Muscle of leg (tissue), 3 donors: ENCODE measurements at regions not wholly inside any gene's neighbourhood (a gene's known extent, or its start where the extent isn't known, plus 50 kb on each side); places are given as distances from the start of the nearest gene placed in this dataset.

Source experiments
- DNase-seq: peaks from one replicate; pipeline ENCODE4 v3.0.0; 2013
- H3K27ac ChIP-seq: one replicate; pipeline ENCODE4 v1.5.1; 2013; ENCODE audit warnings: mild to moderate bottlenecking, low read length, control low read depth
- H3K27me3 ChIP-seq: one replicate; pipeline ENCODE4 v1.6.1; 2013; ENCODE audit warnings: low read length; ENCODE audit not compliant: control insufficient read depth, insufficient read depth
- H3K36me3 ChIP-seq: one replicate; pipeline ENCODE4 v1.6.1; 2013; ENCODE audit warnings: low read length; ENCODE audit not compliant: control insufficient read depth, insufficient read depth
- H3K4me1 ChIP-seq: one replicate; pipeline ENCODE4 v1.6.1; 2013; ENCODE audit warnings: low read length; ENCODE audit not compliant: control insufficient read depth, insufficient read depth
- H3K4me3 ChIP-seq: one replicate; pipeline ENCODE4 v1.5.1; 2013; ENCODE audit warnings: low read length, control low read depth
- H3K9me3 ChIP-seq: replicated peaks from 2 replicates; pipeline ENCODE4 v1.6.1; 2013; ENCODE audit warnings: low read depth, low read length; ENCODE audit not compliant: control insufficient read depth
- WGBS: methylation state at CpG from one replicate; pipeline ENCODE4 v1.1.5; 2013; ENCODE audit warnings: missing lambda C conversion rate; ENCODE audit not compliant: insufficient coverage; 5-methylcytosine and 5-hydroxymethylcytosine counted together

- H3K36me3 ChIP-seq = no peaks in the 10 kb centered on the region
- H3K4me3 ChIP-seq = no peak overlapping the region
- WGBS = no CpG with 5 or more reads among the region's 2 CpGs
- H3K27ac ChIP-seq = no peak overlapping the region
- DNase-seq = no peak
- no peaks in the 10 kb centered on the region for H3K9me3 ChIP-seq
- H3K4me1 ChIP-seq = no peaks in the 10 kb centered on the region
- H3K27me3 ChIP-seq = peaks cover 3% of the 10 kb centered on the region
Measured at GRCh38 chr15:72927451-72927850, 124.8 kb upstream of the NEO1 start.

DNA sequence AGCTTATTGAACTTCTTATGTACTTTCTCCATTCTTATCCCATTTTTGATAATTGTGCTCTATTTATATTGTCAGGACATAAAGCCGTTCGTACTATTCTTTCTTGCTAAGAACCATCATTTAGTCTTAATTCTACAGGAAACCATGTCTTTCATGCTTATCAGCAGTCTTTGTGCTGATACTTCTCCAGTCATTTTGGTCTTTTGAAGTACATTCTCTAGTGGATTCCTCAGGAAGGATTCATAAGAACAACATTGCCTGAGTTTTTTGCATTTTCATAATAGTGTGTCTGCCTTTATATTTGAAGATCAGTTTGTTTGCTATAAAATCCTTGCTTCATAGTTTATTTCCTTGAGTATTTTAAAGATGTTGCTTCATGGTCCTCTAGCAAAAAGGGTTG, 126.6 kb upstream of the NEO1 start:
- no CpG with 5 or more reads among the region's 2 CpGs for WGBS
- H3K36me3 ChIP-seq = no peaks in the 10 kb centered on the region
- DNase-seq = no peak
- no peaks in the 10 kb centered on the region for H3K9me3 ChIP-seq
- no peaks in the 10 kb centered on the region for H3K4me1 ChIP-seq
- peaks cover 3% of the 10 kb centered on the region for H3K27me3 ChIP-seq
- H3K27ac ChIP-seq = no peak overlapping the region
- H3K4me3 ChIP-seq = no peak overlapping the region

GRCh38 chr15:72923289-72923688, 129.0 kb upstream of the NEO1 start:
- Histone ChIP-seq H3K27me3 (peaks cover 3% of the 10 kb centered on the region), H3K9me3 (no peaks in the 10 kb centered on the region), H3K4me1 (no peaks in the 10 kb centered on the region), H3K27ac (no peak overlapping the region), H3K4me3 (no peak overlapping the region), H3K36me3 (no peaks in the 10 kb centered on the region)
- DNase-seq = no peak
- 60% methylated on average over 5 of the region's 5 CpGs for WGBS

DNA sequence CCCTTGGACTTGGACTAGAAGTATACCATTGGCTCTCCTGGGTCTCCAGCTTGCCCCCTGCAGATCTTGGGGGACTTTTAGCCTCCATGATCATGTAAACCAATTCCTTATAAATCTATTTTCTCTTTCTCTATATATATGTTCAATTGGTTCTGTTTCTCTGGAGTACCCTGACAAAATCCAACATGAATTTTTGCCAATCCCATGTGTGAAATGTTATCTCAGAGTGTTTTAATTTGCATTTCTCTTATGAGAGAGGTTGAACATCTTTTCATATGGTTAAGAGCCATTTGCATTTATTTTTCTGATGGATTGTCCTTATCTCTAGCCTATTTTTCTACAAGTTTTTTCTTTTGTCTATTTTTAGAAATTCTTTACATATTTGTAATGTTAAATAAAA, 131.7 kb upstream of the NEO1 start:
- H3K4me3 ChIP-seq = no peak overlapping the region
- no peaks in the 10 kb centered on the region for H3K9me3 ChIP-seq
- H3K27me3 ChIP-seq = peaks cover 3% of the 10 kb centered on the region
- DNase-seq = no peak
- H3K36me3 ChIP-seq = no peaks in the 10 kb centered on the region
- H3K4me1 ChIP-seq = no peaks in the 10 kb centered on the region
- H3K27ac ChIP-seq = no peak overlapping the region

DNA sequence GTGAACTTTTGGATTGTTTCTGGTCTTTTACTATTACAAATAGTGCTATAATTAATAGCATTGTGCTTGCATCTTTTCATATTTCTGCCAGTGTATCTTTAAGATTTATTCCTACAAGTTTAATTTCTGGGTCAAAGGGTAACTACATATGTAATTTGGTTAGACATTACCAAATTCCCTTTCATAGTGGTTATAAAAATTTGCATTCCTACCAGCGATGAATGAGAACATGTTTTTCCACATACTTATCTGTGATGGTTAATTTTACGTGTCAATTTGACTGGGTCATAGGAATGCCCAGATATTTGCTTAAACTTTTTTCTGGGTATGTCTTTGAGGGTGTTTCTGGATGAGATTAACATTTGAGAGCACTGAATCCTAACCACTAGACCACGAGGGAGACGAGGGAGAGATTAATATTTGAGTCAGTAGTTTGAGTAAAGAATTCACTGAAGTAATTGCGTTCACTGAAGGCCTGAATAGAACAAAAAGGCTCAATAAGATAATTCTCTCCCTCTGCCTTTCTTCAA, 132.3 kb upstream of the NEO1 start:
- no peak overlapping the region for H3K4me3 ChIP-seq
- no CpG with 5 or more reads among the region's 5 CpGs for WGBS

GRCh38 chr15:72916897-72917296, 133.3 kb upstream of the ADPGK start:
- H3K4me1 ChIP-seq = peaks cover 3% of the 10 kb centered on the region
- no peaks in the 10 kb centered on the region for H3K9me3 ChIP-seq
- H3K4me3 ChIP-seq = no peak overlapping the region
- H3K36me3 ChIP-seq = no peaks in the 10 kb centered on the region
- no peaks in the 10 kb centered on the region for H3K27me3 ChIP-seq
- no peak for DNase-seq
- 64% methylated on average over 2 of the region's 2 CpGs for WGBS
- H3K27ac ChIP-seq = no peak overlapping the region

More for the DNA sequence above, 132.3 kb upstream of the NEO1 start:
- H3K4me1 ChIP-seq = no peaks in the 10 kb centered on the region
- H3K36me3 ChIP-seq = no peaks in the 10 kb centered on the region
- peaks cover 3% of the 10 kb centered on the region for H3K27me3 ChIP-seq
- no peak for DNase-seq
- H3K9me3 ChIP-seq = no peaks in the 10 kb centered on the region
- H3K27ac ChIP-seq = no peak overlapping the region

- Histone ChIP-seq H3K27ac (no peak overlapping the region), H3K27me3 (no peaks in the 10 kb centered on the region), H3K36me3 (no peaks in the 10 kb centered on the region), H3K9me3 (no peaks in the 10 kb centered on the region), H3K4me3 (no peak overlapping the region), H3K4me1 (peaks cover 3% of the 10 kb centered on the region)
- no peak for DNase-seq
- WGBS = 60% methylated on average over 1 of the region's 2 CpGs
Measured at GRCh38 chr15:72916378-72916777, 132.8 kb upstream of the ADPGK start.

GRCh38 chr15:72915843-72916242, 132.3 kb upstream of the ADPGK start:
- DNase-seq = no peak
- H3K9me3 ChIP-seq = no peaks in the 10 kb centered on the region
- no peaks in the 10 kb centered on the region for H3K36me3 ChIP-seq
- 36% methylated on average over 2 of the region's 7 CpGs for WGBS
- H3K4me3 ChIP-seq = no peak overlapping the region
- no peak overlapping the region for H3K27ac ChIP-seq
- H3K4me1 ChIP-seq = peaks cover 3% of the 10 kb centered on the region
- H3K27me3 ChIP-seq = no peaks in the 10 kb centered on the region

- Histone ChIP-seq H3K36me3 (no peaks in the 10 kb centered on the region), H3K27me3 (no peaks in the 10 kb centered on the region), H3K4me3 (no peak overlapping the region)
Measured at GRCh38 chr15:72912996-72913395, 129.4 kb upstream of the ADPGK start.

GRCh38 chr15:72912121-72912520, 128.6 kb upstream of the ADPGK start:
- Histone ChIP-seq H3K4me3 (no peak overlapping the region), H3K9me3 (no peaks in the 10 kb centered on the region), H3K27me3 (no peaks in the 10 kb centered on the region), H3K4me1 (peaks cover 6% of the 10 kb centered on the region), H3K36me3 (no peaks in the 10 kb centered on the region), H3K27ac (no peak overlapping the region)
- DNase-seq = peak; percentile 56
- 0% methylated on average over 2 of the region's 4 CpGs for WGBS

More at GRCh38 chr15:72912996-72913395, 129.4 kb upstream of the ADPGK start:
- 54% methylated on average over 2 of the region's 2 CpGs for WGBS
- no peak for DNase-seq
- Histone ChIP-seq H3K9me3 (no peaks in the 10 kb centered on the region), H3K4me1 (peaks cover 3% of the 10 kb centered on the region), H3K27ac (no peak overlapping the region)

DNA sequence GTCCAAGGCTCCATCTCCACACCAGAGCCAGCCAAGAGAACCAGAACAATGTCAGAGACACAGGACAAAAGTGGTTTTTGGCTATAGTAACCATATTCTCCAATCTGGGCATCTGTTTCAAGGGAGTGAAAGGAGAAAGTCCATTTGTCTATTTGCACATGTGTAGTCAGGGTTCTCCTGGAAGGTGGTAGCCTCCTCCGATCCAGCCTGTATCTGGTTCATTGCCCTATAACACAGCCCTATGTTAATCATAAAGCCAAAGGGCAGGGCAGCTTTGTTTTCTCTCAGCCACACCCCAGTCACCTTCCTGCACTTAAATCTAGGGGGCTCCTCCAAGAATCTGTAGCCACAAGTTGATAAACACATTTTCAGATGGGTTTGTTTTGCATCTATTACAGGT, 128.1 kb upstream of the ADPGK start:
- H3K4me3 ChIP-seq = no peak overlapping the region
- no CpG with 5 or more reads among the region's 1 CpG for WGBS
- no peak for DNase-seq

More for the DNA sequence above, 128.1 kb upstream of the ADPGK start:
- peaks cover 6% of the 10 kb centered on the region for H3K4me1 ChIP-seq
- H3K27me3 ChIP-seq = no peaks in the 10 kb centered on the region
- H3K27ac ChIP-seq = no peak overlapping the region
- H3K9me3 ChIP-seq = no peaks in the 10 kb centered on the region
- no peaks in the 10 kb centered on the region for H3K36me3 ChIP-seq
